HepG2 (cell line): ENCODE measurements at regions not wholly inside any gene's neighbourhood (a gene's known extent, or its start where the extent isn't known, plus 50 kb on each side); places are given as distances from the start of the nearest gene placed in this dataset.

Source experiments
- ATAC-seq: fragments of 200-7000 bp; cut with Tn5 transposase; 3 replicates; pipeline ENCODE4 v1.9.1; 2020; ENCODE audit warnings: mild to moderate bottlenecking, moderate library complexity
- BruUV-seq: library from RNA; stranded (reverse); fragments of 400-500 nt; replicated peaks from 2 replicates; lab custom pipeline; 2021; lab: Mats Ljungman, UMichigan
- CTCF ChIA-PET: fragments of 300-600 bp; formaldehyde crosslinking; extraction: SDS; loops from one replicate; lab custom pipeline; 2021; ENCODE audit warnings: low total read pairs, inconsistent platforms, low intra/inter-chr PET ratio; lab: Yijun Ruan, JAX
- POLR2A ChIA-PET: fragments of 350-600 bp; sonication (Branson Sonifier 250); formaldehyde crosslinking; loops from one replicate; lab custom pipeline; 2020; ENCODE audit warnings: antibody characterized with exemption, inconsistent platforms; lab: Yijun Ruan, JAX
- DNase-seq: peaks from one replicate; pipeline ENCODE4 v3.0.0-alpha.2; 2015; ENCODE audit warnings: low spot score
- FAIRE-seq: peaks from 3 replicates; lab custom pipeline; 2011; peaks lifted over from hg19 to GRCh38; lab: Jason Lieb, UNC
- H2AFZ ChIP-seq: one replicate; pipeline ENCODE4 v1.6.1; 2011; ENCODE audit warnings: low read length, inconsistent platforms
- H3K27ac ChIP-seq: fragments of 300-600 bp; 3 replicates; pipeline ENCODE4 v1.8.0; 2011; ENCODE audit warnings: mixed run types, mild to moderate bottlenecking, mixed read lengths, low read length, inconsistent platforms; ENCODE audit not compliant: insufficient read depth; ENCODE audit errors: extremely low read length
- H3K27me3 ChIP-seq, 2 experiments: fragments of 200-600 bp in 1 of 2; 2 replicates in 1 of 2; 3 replicates in 1 of 2; pipeline versions ENCODE4 v1.6.0 to v1.8.0; 2011; ENCODE audit warnings: low read length in 2 of 2, mild to moderate bottlenecking in 2 of 2, moderate library complexity in 2 of 2, inconsistent platforms in 1 of 2; ENCODE audit not compliant: insufficient read depth in 2 of 2, control insufficient read depth in 1 of 2
- H3K36me3 ChIP-seq, 2 experiments: fragments of 200-600 bp in 1 of 2; replicated peaks in 1 of 2; 2 replicates in 1 of 2; 3 replicates in 1 of 2; pipeline versions ENCODE4 v1.5.1 to v1.8.0; 2011; ENCODE audit warnings: low read length in 2 of 2, inconsistent platforms in 1 of 2; ENCODE audit not compliant: insufficient read depth in 2 of 2, control insufficient read depth in 1 of 2
- H3K4me1 ChIP-seq: 2 replicates; pipeline ENCODE4 v1.5.1; 2012; ENCODE audit warnings: low read length, inconsistent platforms; ENCODE audit not compliant: insufficient read depth
- H3K4me2 ChIP-seq: 2 replicates; pipeline ENCODE4 v1.6.0; 2011; ENCODE audit warnings: low read depth, low read length, inconsistent platforms
- H3K4me3 ChIP-seq, 3 experiments: fragments of 200-600 bp in 1 of 3; sonication (generic), shearing (Covaris generic) in 1 of 3; replicated peaks in 1 of 3; 2 replicates each; pipeline ENCODE4 v1.5.1; 2011 to 2016; ENCODE audit warnings: low read length in 3 of 3, inconsistent platforms in 2 of 3, low read depth in 2 of 3, mild to moderate bottlenecking in 2 of 3, control low read depth in 1 of 3, mixed read lengths in 1 of 3; ENCODE audit not compliant: insufficient read depth in 1 of 3
- H3K79me2 ChIP-seq: one replicate; pipeline ENCODE4 v1.6.1; 2011; ENCODE audit warnings: low read length, inconsistent platforms; ENCODE audit not compliant: insufficient read depth
- H3K9ac ChIP-seq: 2 replicates; pipeline ENCODE4 v1.6.0; 2011; ENCODE audit warnings: mild to moderate bottlenecking, low read depth, low read length, inconsistent platforms; ENCODE audit not compliant: insufficient read depth
- H3K9me3 ChIP-seq: 2 replicates; pipeline ENCODE4 v1.5.1; 2012; ENCODE audit warnings: mild to moderate bottlenecking, low read length
- H4K20me1 ChIP-seq: 2 replicates; pipeline ENCODE4 v1.6.0; 2011; ENCODE audit warnings: inconsistent platforms, mild to moderate bottlenecking, low read length, moderate library complexity; ENCODE audit not compliant: insufficient read depth
- GPN1 ChIP-seq: sonication (generic); formaldehyde crosslinking; IDR thresholded peaks from 2 replicates; pipeline ENCODE4 v1.5.1; 2020; ENCODE audit warnings: missing genetic modification reagents, borderline replicate concordance
- HES4 ChIP-seq: sonication (generic); formaldehyde crosslinking; IDR thresholded peaks from 2 replicates; pipeline ENCODE4 v1.9.0; 2021; ENCODE audit warnings: mild to moderate bottlenecking, missing genetic modification reagents, borderline replicate concordance
- MEIS2 ChIP-seq: sonication (generic); formaldehyde crosslinking; IDR thresholded peaks from 2 replicates; pipeline ENCODE4 v1.9.0; 2021; ENCODE audit warnings: mild to moderate bottlenecking, missing genetic modification reagents
- ZBTB7B ChIP-seq: sonication (generic); formaldehyde crosslinking; IDR thresholded peaks from 2 replicates; pipeline ENCODE4 v1.4.0; 2020; ENCODE audit warnings: missing genetic modification reagents
- ZNF136 ChIP-seq: sonication (generic); formaldehyde crosslinking; IDR thresholded peaks from 2 replicates; pipeline ENCODE4 v1.8.1; 2022; ENCODE audit warnings: low read depth, mild to moderate bottlenecking, moderate library complexity, missing genetic modification reagents
- ZNF253 ChIP-seq: sonication (generic); formaldehyde crosslinking; IDR thresholded peaks from 2 replicates; pipeline ENCODE4 v1.8.0; 2022; ENCODE audit warnings: mild to moderate bottlenecking, missing genetic modification reagents, borderline replicate concordance
- ZNF350 ChIP-seq: sonication (generic); formaldehyde crosslinking; IDR thresholded peaks from 2 replicates; pipeline ENCODE4 v1.4.0; 2020; ENCODE audit warnings: mild to moderate bottlenecking, low read depth, missing genetic modification reagents, borderline replicate concordance
- WGBS: methylation state at CpG from one replicate; pipeline ENCODE4 v1.1.6; 2017; ENCODE audit warnings: low lambda C conversion rate; 5-methylcytosine and 5-hydroxymethylcytosine counted together
- in situ Hi-C: cut with HindIII; loops from 2 replicates; pipeline ENCODE4 v1.10.0; 2017; ENCODE audit warnings: low pct_unique_long_range_greater_than_20kb; ENCODE audit not compliant: extremely low pct_ligation_motif_present
- intact Hi-C: fragments of 100-400 bp; cut with micrococcal nuclease; formaldehyde crosslinking; loops from one replicate; pipeline ENCODE4 v1.10.0; 2022; ENCODE audit not compliant: unreplicated experiment
- TF ChIP-seq, protein P1 (sequence below): sonication (generic); formaldehyde crosslinking; IDR thresholded peaks from 2 replicates; pipeline ENCODE4 v1.4.0; 2020; ENCODE audit warnings: low read depth, mild to moderate bottlenecking, missing genetic modification reagents
- TF ChIP-seq, protein P2 (sequence below): sonication (generic); formaldehyde crosslinking; IDR thresholded peaks from 2 replicates; pipeline ENCODE4 v1.4.0; 2020; ENCODE audit warnings: mild to moderate bottlenecking, low read depth, missing genetic modification reagents
- TF ChIP-seq, protein P3 (sequence below): IDR thresholded peaks from 2 replicates; pipeline ENCODE4 v1.6.1; 2016; ENCODE audit warnings: missing compliant biosample characterization, missing genetic modification reagents, borderline replicate concordance
- TF ChIP-seq, protein P4 (sequence below): sonication (generic); formaldehyde crosslinking; IDR thresholded peaks from 2 replicates; pipeline ENCODE4 v1.9.0; 2021; ENCODE audit warnings: missing genetic modification reagents, mild to moderate bottlenecking, borderline replicate concordance

DNA sequence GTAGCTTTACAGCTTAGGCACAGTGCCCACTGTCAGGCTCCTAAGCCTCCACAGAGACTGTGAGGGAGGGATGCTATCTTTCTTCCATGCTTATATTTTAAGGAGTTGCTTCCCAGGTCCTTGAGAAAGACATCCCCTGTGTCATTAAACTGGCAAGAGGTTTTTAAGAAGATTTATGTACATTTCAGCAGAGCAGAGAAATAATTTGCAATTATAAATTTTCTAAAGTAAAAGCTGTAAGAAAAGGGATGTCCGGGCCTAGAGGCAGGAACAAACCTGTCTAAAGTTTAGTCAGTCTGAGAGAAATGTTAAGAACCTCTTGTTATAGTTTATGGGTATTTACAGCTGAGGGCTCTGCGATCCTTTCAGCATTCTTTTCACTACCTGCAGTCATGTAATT, 716.1 kb downstream of the SLC16A7 start:
- Histone ChIP-seq H3K27me3 (no peaks in the 10 kb centered on the region), H3K36me3 (no peaks in the 10 kb centered on the region), H3K4me1 (no peaks in the 10 kb centered on the region), H4K20me1 (no peaks in the 10 kb centered on the region), H3K79me2 (no peaks in the 10 kb centered on the region), H3K4me2 (no peak overlapping the region), H3K4me3 (no peak overlapping the region), H2AFZ (no peak overlapping the region), H3K27ac (no peak overlapping the region), H3K9ac (no peak overlapping the region), H3K9me3 (no peaks in the 10 kb centered on the region)
- DNase-seq (no peak), FAIRE-seq (no peak), ATAC-seq (no peak)
- TF ChIP-seq, protein P1, sequence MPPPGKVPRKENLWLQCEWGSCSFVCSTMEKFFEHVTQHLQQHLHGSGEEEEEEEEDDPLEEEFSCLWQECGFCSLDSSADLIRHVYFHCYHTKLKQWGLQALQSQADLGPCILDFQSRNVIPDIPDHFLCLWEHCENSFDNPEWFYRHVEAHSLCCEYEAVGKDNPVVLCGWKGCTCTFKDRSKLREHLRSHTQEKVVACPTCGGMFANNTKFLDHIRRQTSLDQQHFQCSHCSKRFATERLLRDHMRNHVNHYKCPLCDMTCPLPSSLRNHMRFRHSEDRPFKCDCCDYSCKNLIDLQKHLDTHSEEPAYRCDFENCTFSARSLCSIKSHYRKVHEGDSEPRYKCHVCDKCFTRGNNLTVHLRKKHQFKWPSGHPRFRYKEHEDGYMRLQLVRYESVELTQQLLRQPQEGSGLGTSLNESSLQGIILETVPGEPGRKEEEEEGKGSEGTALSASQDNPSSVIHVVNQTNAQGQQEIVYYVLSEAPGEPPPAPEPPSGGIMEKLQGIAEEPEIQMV (CRISPR knock-in tag): no peak
- no peak for TF ChIP-seq GPN1 (CRISPR knock-in tag)
- BruUV-seq: no TSS peak
- CTCF ChIA-PET: no interaction called here
- POLR2A ChIA-PET: no interaction called here
- WGBS: 3% methylated on average over 2 of the region's 2 CpGs
- in situ Hi-C loops (no loop called here), intact Hi-C loops (no loop called here)

DNA sequence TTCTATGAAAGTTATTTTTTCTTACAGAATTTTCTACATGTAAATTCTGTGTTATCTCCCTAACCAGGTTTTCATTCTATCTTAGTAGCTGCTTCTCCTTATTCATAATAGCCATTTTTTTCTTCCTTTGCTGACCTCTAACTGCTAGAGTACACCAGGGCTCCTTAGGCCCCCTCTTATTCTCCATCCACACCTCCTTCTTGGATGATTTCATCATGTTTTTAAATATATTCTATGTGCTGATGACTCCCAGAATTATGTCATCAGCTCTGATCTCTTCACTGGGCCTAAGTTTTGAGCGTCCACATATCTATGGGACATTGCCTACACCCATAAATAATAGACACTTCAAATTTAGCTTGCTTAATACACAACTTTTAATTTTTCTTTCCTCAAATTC, 721.5 kb downstream of the SLC16A7 start:
- TF ChIP-seq ZNF136 (CRISPR knock-in tag) (no peak), ZBTB7B (CRISPR knock-in tag) (no peak), ZNF350 (CRISPR knock-in tag) (no peak), ZNF253 (CRISPR knock-in tag) (no peak), HES4 (CRISPR knock-in tag) (no peak), MEIS2 (CRISPR knock-in tag) (no peak)
- TF ChIP-seq, protein P2, sequence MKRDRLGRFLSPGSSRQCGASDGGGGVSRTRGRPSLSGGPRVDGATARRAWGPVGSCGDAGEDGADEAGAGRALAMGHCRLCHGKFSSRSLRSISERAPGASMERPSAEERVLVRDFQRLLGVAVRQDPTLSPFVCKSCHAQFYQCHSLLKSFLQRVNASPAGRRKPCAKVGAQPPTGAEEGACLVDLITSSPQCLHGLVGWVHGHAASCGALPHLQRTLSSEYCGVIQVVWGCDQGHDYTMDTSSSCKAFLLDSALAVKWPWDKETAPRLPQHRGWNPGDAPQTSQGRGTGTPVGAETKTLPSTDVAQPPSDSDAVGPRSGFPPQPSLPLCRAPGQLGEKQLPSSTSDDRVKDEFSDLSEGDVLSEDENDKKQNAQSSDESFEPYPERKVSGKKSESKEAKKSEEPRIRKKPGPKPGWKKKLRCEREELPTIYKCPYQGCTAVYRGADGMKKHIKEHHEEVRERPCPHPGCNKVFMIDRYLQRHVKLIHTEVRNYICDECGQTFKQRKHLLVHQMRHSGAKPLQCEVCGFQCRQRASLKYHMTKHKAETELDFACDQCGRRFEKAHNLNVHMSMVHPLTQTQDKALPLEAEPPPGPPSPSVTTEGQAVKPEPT (CRISPR knock-in tag): no peak
- TF ChIP-seq, protein P3, sequence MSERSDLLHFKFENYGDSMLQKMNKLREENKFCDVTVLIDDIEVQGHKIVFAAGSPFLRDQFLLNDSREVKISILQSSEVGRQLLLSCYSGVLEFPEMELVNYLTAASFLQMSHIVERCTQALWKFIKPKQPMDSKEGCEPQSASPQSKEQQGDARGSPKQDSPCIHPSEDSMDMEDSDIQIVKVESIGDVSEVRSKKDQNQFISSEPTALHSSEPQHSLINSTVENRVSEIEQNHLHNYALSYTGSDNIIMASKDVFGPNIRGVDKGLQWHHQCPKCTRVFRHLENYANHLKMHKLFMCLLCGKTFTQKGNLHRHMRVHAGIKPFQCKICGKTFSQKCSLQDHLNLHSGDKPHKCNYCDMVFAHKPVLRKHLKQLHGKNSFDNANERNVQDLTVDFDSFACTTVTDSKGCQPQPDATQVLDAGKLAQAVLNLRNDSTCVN: no peak
- TF ChIP-seq, protein P4, sequence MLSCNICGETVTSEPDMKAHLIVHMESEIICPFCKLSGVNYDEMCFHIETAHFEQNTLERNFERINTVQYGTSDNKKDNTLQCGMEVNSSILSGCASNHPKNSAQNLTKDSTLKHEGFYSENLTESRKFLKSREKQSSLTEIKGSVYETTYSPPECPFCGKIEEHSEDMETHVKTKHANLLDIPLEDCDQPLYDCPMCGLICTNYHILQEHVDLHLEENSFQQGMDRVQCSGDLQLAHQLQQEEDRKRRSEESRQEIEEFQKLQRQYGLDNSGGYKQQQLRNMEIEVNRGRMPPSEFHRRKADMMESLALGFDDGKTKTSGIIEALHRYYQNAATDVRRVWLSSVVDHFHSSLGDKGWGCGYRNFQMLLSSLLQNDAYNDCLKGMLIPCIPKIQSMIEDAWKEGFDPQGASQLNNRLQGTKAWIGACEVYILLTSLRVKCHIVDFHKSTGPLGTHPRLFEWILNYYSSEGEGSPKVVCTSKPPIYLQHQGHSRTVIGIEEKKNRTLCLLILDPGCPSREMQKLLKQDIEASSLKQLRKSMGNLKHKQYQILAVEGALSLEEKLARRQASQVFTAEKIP: no peak
- ChIA-PET CTCF (no interaction called here), POLR2A (no interaction called here)
- H3K4me1 ChIP-seq: no peaks in the 10 kb centered on the region
- ATAC-seq (no peak), FAIRE-seq (no peak), DNase-seq (no peak)
- no peaks in the 10 kb centered on the region for H3K79me2 ChIP-seq
- no peak overlapping the region for H2AFZ ChIP-seq
- 3% methylated on average over 1 of the region's 1 CpG for WGBS
- no peak overlapping the region for H3K4me3 ChIP-seq
- no peaks in the 10 kb centered on the region for H3K9me3 ChIP-seq
- H3K36me3 ChIP-seq: no peaks in the 10 kb centered on the region
- intact Hi-C loops: no loop called here
- no peak overlapping the region for H3K27ac ChIP-seq
- in situ Hi-C loops: no loop called here
- H4K20me1 ChIP-seq: no peaks in the 10 kb centered on the region
- H3K27me3 ChIP-seq: no peaks in the 10 kb centered on the region
- H3K4me2 ChIP-seq: no peak overlapping the region
- BruUV-seq: no TSS peak
- H3K9ac ChIP-seq: no peak overlapping the region
